ENCODE measurements at regions not wholly inside any gene's neighbourhood (a gene's known extent, or its start where the extent isn't known, plus 50 kb on each side); places are given as distances from the start of the nearest gene placed in this dataset.

DNA sequence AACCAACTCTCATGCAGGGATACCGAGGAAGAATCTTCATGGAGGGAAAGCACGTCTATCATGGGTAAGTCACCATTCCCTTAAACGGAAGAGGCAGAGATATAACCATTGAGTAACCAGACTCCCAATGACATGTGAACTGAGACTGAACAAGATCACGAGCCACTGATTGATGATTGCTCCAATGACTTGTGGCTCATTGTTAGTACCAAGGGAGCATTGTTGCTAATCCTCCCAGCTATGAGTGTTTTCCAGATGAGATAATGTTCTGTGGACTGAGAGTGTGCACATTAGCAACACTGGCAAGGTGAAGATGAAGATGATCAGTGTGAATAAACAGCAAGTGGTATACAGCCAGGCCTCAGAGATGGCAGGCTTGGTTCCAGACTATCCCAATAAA is 219.2 kb upstream of the MAP3K1 start:
- H3K27me3 Mint-ChIP-seq (ENCODE audit: unreplicated experiment) = no peaks in the 10 kb centered on the region
- no peaks in the 10 kb centered on the region for H3K36me3 Mint-ChIP-seq (ENCODE audit: unreplicated experiment)
- no peaks in the 10 kb centered on the region for H3K4me1 Mint-ChIP-seq (ENCODE audit: low read depth, unreplicated experiment)
- TF ChIP-seq, protein P1, sequence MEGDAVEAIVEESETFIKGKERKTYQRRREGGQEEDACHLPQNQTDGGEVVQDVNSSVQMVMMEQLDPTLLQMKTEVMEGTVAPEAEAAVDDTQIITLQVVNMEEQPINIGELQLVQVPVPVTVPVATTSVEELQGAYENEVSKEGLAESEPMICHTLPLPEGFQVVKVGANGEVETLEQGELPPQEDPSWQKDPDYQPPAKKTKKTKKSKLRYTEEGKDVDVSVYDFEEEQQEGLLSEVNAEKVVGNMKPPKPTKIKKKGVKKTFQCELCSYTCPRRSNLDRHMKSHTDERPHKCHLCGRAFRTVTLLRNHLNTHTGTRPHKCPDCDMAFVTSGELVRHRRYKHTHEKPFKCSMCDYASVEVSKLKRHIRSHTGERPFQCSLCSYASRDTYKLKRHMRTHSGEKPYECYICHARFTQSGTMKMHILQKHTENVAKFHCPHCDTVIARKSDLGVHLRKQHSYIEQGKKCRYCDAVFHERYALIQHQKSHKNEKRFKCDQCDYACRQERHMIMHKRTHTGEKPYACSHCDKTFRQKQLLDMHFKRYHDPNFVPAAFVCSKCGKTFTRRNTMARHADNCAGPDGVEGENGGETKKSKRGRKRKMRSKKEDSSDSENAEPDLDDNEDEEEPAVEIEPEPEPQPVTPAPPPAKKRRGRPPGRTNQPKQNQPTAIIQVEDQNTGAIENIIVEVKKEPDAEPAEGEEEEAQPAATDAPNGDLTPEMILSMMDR (IDR thresholded peaks at IDR 0.05; ENCODE audit: partially characterized antibody, unreplicated experiment) = no peak
- H3K4me3 Mint-ChIP-seq (ENCODE audit: unreplicated experiment) = no peak overlapping the region
- no peak overlapping the region for H3K27ac Mint-ChIP-seq (ENCODE audit: unreplicated experiment)
- DNase-seq = no peak
- H3K9me3 Mint-ChIP-seq (ENCODE audit: unreplicated experiment) = no peaks in the 10 kb centered on the region

DNA sequence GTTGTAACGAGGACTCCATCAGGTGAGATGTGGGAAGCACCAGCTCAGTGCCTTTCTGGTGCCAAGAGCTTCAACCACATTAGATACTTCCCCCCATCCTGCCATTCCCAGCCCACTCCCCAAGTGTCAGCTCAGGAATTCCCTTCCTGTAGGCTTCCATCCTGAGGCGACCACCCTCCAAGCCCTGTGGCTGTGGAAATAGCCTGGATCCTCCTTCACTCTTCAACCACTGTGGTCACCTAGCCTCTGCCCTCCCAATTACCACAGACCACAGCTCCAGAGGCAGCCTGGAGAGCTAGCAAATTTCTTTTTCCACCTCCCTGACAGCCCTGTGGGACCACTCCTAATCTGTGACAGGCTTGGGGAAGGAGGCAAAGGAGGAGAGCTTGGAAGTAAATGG is 219.8 kb upstream of the MAP3K1 start:
- Mint-ChIP-seq H3K4me1 (ENCODE audit: low read depth, unreplicated experiment) (no peaks in the 10 kb centered on the region), H3K4me3 (ENCODE audit: unreplicated experiment) (no peak overlapping the region), H3K27ac (ENCODE audit: unreplicated experiment) (no peak overlapping the region), H3K9me3 (ENCODE audit: unreplicated experiment) (no peaks in the 10 kb centered on the region), H3K36me3 (ENCODE audit: unreplicated experiment) (no peaks in the 10 kb centered on the region), H3K27me3 (ENCODE audit: unreplicated experiment) (no peaks in the 10 kb centered on the region)
- TF ChIP-seq, protein P1 (IDR thresholded peaks at IDR 0.05; ENCODE audit: partially characterized antibody, unreplicated experiment) = no peak
- no peak for DNase-seq

DNA sequence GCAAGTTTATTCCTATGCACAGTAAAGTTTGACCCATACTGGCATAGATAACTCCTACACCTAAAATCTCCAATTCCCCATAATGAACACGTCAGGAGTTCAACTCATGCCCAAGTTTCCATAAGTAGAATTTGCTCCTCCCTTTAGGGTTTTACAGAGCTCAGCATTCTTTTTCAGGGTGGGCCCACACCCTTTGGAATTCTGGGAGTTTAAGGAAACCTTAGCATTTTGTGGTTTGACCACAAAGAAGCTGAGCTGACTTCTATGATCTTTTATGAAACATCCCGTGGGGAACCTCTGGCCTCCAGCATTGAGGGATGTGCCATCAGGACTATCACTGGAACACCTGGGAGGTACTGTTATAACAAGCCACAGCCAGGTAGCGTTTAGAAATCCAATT is 220.6 kb upstream of the MAP3K1 start:
- Mint-ChIP-seq H3K36me3 (ENCODE audit: unreplicated experiment) (no peaks in the 10 kb centered on the region), H3K9me3 (ENCODE audit: unreplicated experiment) (no peaks in the 10 kb centered on the region), H3K27ac (ENCODE audit: unreplicated experiment) (no peak overlapping the region), H3K4me1 (ENCODE audit: low read depth, unreplicated experiment) (no peaks in the 10 kb centered on the region), H3K27me3 (ENCODE audit: unreplicated experiment) (no peaks in the 10 kb centered on the region), H3K4me3 (ENCODE audit: unreplicated experiment) (no peak overlapping the region)
- no peak for DNase-seq
- TF ChIP-seq, protein P1 (IDR thresholded peaks at IDR 0.05; ENCODE audit: partially characterized antibody, unreplicated experiment) = no peak

DNA sequence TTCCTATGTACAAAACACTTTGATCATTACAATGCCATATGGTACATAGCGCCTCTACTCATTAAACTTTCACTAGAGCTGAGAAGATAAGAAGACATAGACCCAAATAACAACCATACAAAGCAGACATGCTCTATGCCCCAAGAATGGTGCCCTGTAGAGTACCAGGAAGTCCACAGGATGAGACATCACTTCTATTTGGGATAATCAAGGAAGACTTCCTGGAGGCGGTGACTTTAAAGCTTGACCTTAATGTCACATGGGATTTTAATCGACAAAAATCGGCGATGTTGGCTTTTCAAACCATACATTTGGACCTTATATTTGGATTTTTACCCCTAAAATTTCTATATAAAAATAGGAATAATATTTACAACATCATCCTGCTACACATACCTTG is 224.3 kb upstream of the MAP3K1 start:
- H3K4me1 Mint-ChIP-seq (ENCODE audit: low read depth, unreplicated experiment) = peaks cover under 1% of the 10 kb centered on the region
- no peaks in the 10 kb centered on the region for H3K9me3 Mint-ChIP-seq (ENCODE audit: unreplicated experiment)
- H3K36me3 Mint-ChIP-seq (ENCODE audit: unreplicated experiment) = no peaks in the 10 kb centered on the region
- H3K4me3 Mint-ChIP-seq (ENCODE audit: unreplicated experiment) = no peak overlapping the region
- no peak for DNase-seq
- no peaks in the 10 kb centered on the region for H3K27me3 Mint-ChIP-seq (ENCODE audit: unreplicated experiment)
- no peak overlapping the region for H3K27ac Mint-ChIP-seq (ENCODE audit: unreplicated experiment)
- TF ChIP-seq, protein P1 (IDR thresholded peaks at IDR 0.05; ENCODE audit: partially characterized antibody, unreplicated experiment) = no peak

DNA sequence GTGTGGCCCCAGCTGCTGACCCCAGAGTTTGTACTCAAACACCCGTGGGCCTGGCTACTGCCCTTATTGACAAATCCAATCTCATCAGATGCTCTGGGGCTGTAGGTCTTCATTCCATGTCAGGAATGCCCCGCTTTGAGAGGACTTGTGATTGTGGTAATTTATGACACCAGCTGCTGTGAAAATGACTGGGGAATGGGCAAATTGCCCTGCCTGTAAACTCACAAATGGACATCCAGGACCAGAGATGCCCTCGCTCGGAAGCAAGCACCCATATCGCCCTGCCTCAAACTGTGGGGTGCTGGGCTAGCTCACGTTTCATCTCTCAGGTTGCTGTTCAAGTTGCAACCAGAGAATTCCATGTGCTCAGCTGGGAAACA is 225.9 kb upstream of the MAP3K1 start:
- no peak overlapping the region for H3K4me3 Mint-ChIP-seq (ENCODE audit: unreplicated experiment)
- H3K9me3 Mint-ChIP-seq (ENCODE audit: unreplicated experiment) = no peaks in the 10 kb centered on the region
- no peak for DNase-seq
- no peaks in the 10 kb centered on the region for H3K27me3 Mint-ChIP-seq (ENCODE audit: unreplicated experiment)
- H3K27ac Mint-ChIP-seq (ENCODE audit: unreplicated experiment) = no peak overlapping the region
- TF ChIP-seq, protein P1 (IDR thresholded peaks at IDR 0.05; ENCODE audit: partially characterized antibody, unreplicated experiment) = no peak
- H3K36me3 Mint-ChIP-seq (ENCODE audit: unreplicated experiment) = no peaks in the 10 kb centered on the region
- peaks cover 6% of the 10 kb centered on the region for H3K4me1 Mint-ChIP-seq (ENCODE audit: low read depth, unreplicated experiment)

All from glutamatergic neuron (in vitro differentiated cells).